ENCODE measurements at regions not wholly inside any gene's neighbourhood (a gene's known extent, or its start where the extent isn't known, plus 50 kb on each side); places are given as distances from the start of the nearest gene placed in this dataset.
"Not testable (repeated sequence)": the region's sequence is repeated elsewhere in the genome, so short reads cannot be mapped to it uniquely, and the experiment has no call there.

- DNase-seq = no peak
These were observed 135.5 kb downstream of the CEMIP2 start for GRCh38 chr9:71632776-71633175.

GRCh38 chr9:71630377-71630995 lies 137.8 kb downstream of the CEMIP2 start:
- no peak for DNase-seq

GRCh38 chr9:71629578-71630215 lies 138.6 kb downstream of the CEMIP2 start:
- DNase-seq = no peak

- no peak for DNase-seq
These were observed 140.1 kb downstream of the CEMIP2 start for GRCh38 chr9:71628247-71628646.

GRCh38 chr9:71627537-71627936 lies 140.8 kb downstream of the CEMIP2 start:
- DNase-seq = no peak

- no peak for DNase-seq
These were observed 141.9 kb downstream of the CEMIP2 start for GRCh38 chr9:71626395-71626794.

GRCh38 chr9:71624728-71625127 lies 143.6 kb downstream of the CEMIP2 start:
- DNase-seq = no peak

- DNase-seq = peak; percentile 44
These were observed 147.6 kb downstream of the CEMIP2 start for GRCh38 chr9:71620746-71621145.

- DNase-seq = no peak
These were observed 148.0 kb downstream of the CEMIP2 start for GRCh38 chr9:71620331-71620730.

GRCh38 chr9:71619926-71620325 lies 148.4 kb downstream of the CEMIP2 start:
- DNase-seq = no peak

GRCh38 chr9:71614409-71615010 lies 153.8 kb downstream of the CEMIP2 start:
- DNase-seq = no peak

GRCh38 chr9:71612889-71613288 lies 155.4 kb downstream of the CEMIP2 start:
- DNase-seq = no peak

GRCh38 chr9:71609448-71609830 lies 158.9 kb downstream of the CEMIP2 start:
- no peak for DNase-seq

GRCh38 chr9:71608825-71609447 lies 159.4 kb downstream of the CEMIP2 start:
- DNase-seq = no peak

- no peak for DNase-seq
These were observed 160.3 kb downstream of the CEMIP2 start for GRCh38 chr9:71608021-71608420.

GRCh38 chr9:71607461-71607881 lies 160.8 kb downstream of the CEMIP2 start:
- peak; percentile 45 for DNase-seq

GRCh38 chr9:71604197-71605063 lies 163.9 kb downstream of the CEMIP2 start:
- DNase-seq = peak; percentile 75

- no peak for DNase-seq
These were observed 165.7 kb downstream of the CEMIP2 start for GRCh38 chr9:71602652-71603051.

GRCh38 chr9:71595762-71596161 lies 172.6 kb downstream of the CEMIP2 start:
- not testable (repeated sequence) for DNase-seq

- DNase-seq = no peak
These were observed 173.8 kb downstream of the CEMIP2 start for GRCh38 chr9:71594541-71594940.

- no peak for DNase-seq
These were observed 175.9 kb downstream of the CEMIP2 start for GRCh38 chr9:71592400-71592799.

- no peak for DNase-seq
These were observed 178.0 kb downstream of the CEMIP2 start for GRCh38 chr9:71590362-71590761.

GRCh38 chr9:71589612-71590011 lies 178.7 kb downstream of the CEMIP2 start:
- DNase-seq = no peak

Measured in left hindlimb (tissue), 1 donor.